Astrocyte (in vitro differentiated cells and primary cell): ENCODE measurements at regions not wholly inside any gene's neighbourhood (a gene's known extent, or its start where the extent isn't known, plus 50 kb on each side); places are given as distances from the start of the nearest gene placed in this dataset.
A peak's percentile ranks its signal among the peaks of the same experiment; 100 is the strongest.

Experiments used
- DNase-seq: peaks from one replicate; pipeline ENCODE4 v3.0.0-alpha.2; 2010; ENCODE audit warnings: low read depth
- FAIRE-seq: peaks from 2 replicates; lab custom pipeline; 2011; peaks lifted over from hg19 to GRCh38; lab: Jason Lieb, UNC
- H2AFZ ChIP-seq: 2 replicates; pipeline ENCODE4 v1.6.0; 2012; ENCODE audit warnings: low read depth, low read length, inconsistent platforms
- H3K27ac ChIP-seq: 2 replicates; pipeline ENCODE4 v1.5.1; 2011; ENCODE audit warnings: low read depth, low read length, inconsistent platforms
- H3K27me3 ChIP-seq: 2 replicates; pipeline ENCODE4 v1.6.0; 2011; ENCODE audit warnings: low read length, inconsistent platforms; ENCODE audit not compliant: insufficient read depth
- H3K36me3 ChIP-seq: 2 replicates; pipeline ENCODE4 v1.5.1; 2011; ENCODE audit warnings: low read length, inconsistent platforms; ENCODE audit not compliant: insufficient read depth
- H3K4me1 ChIP-seq: 2 replicates; pipeline ENCODE4 v1.5.1; 2011; ENCODE audit warnings: low read length, inconsistent platforms; ENCODE audit not compliant: insufficient read depth
- H3K4me2 ChIP-seq: 2 replicates; pipeline ENCODE4 v1.6.0; 2012; ENCODE audit warnings: low read length, inconsistent platforms
- H3K4me3 ChIP-seq: 2 replicates; pipeline ENCODE4 v1.5.1; 2011; ENCODE audit warnings: low read depth, mild to moderate bottlenecking, low read length, inconsistent platforms; ENCODE audit not compliant: insufficient read depth
- H3K79me2 ChIP-seq: 2 replicates; pipeline ENCODE4 v1.6.0; 2012; ENCODE audit warnings: mild to moderate bottlenecking, low read length, inconsistent platforms; ENCODE audit not compliant: insufficient read depth
- H3K9ac ChIP-seq: 2 replicates; pipeline ENCODE4 v1.6.0; 2012; ENCODE audit warnings: mild to moderate bottlenecking, low read length, inconsistent platforms
- H3K9me3 ChIP-seq: 2 replicates; pipeline ENCODE4 v1.5.1; 2012; ENCODE audit warnings: low read depth, mild to moderate bottlenecking, low read length, inconsistent platforms; ENCODE audit not compliant: insufficient read depth
- H4K20me1 ChIP-seq: 2 replicates; pipeline ENCODE4 v1.6.0; 2012; ENCODE audit warnings: low read length, inconsistent platforms; ENCODE audit not compliant: insufficient read depth
- H3K27ac Mint-ChIP-seq: one replicate; pipeline ENCODE4 v1.8.0; 2021; ENCODE audit warnings: mild to moderate bottlenecking, mixed read lengths; ENCODE audit not compliant: unreplicated experiment
- H3K27me3 Mint-ChIP-seq: one replicate; pipeline ENCODE4 v1.8.0; 2021; ENCODE audit warnings: low read depth, mixed read lengths; ENCODE audit not compliant: unreplicated experiment
- H3K36me3 Mint-ChIP-seq: one replicate; pipeline ENCODE4 v1.8.0; 2021; ENCODE audit warnings: low read depth, mixed read lengths; ENCODE audit not compliant: unreplicated experiment
- H3K4me1 Mint-ChIP-seq: one replicate; pipeline ENCODE4 v1.8.0; 2021; ENCODE audit warnings: low read depth, mixed read lengths; ENCODE audit not compliant: unreplicated experiment
- H3K4me3 Mint-ChIP-seq: one replicate; pipeline ENCODE4 v1.8.0; 2021; ENCODE audit warnings: mild to moderate bottlenecking, moderate library complexity, mixed read lengths; ENCODE audit not compliant: unreplicated experiment
- H3K9me3 Mint-ChIP-seq: one replicate; pipeline ENCODE4 v1.8.0; 2021; ENCODE audit warnings: mild to moderate bottlenecking, mixed read lengths; ENCODE audit not compliant: unreplicated experiment
- CTCF ChIP-seq: IDR thresholded peaks from 2 replicates; pipeline ENCODE4 v1.5.1; 2011; ENCODE audit warnings: low read depth, mild to moderate bottlenecking, inconsistent platforms, low read length, moderate library complexity; ENCODE audit not compliant: insufficient read depth
- EZH2 ChIP-seq: IDR thresholded peaks from 2 replicates; pipeline ENCODE4 v1.6.1; 2012; ENCODE audit warnings: mild to moderate bottlenecking, low read length, inconsistent platforms; ENCODE audit not compliant: insufficient read depth

GRCh38 chr2:18304849-18305248 is 255.6 kb downstream of the RDH14 start:
- Mint-ChIP-seq H3K36me3 (peaks cover 2% of the 10 kb centered on the region), H3K27me3 (no peaks in the 10 kb centered on the region), H3K4me3 (no peak overlapping the region), H3K4me1 (peaks cover 18% of the 10 kb centered on the region), H3K27ac (no peak overlapping the region), H3K9me3 (peaks cover 4% of the 10 kb centered on the region)
- Histone ChIP-seq H4K20me1 (no peaks in the 10 kb centered on the region), H3K4me1 (peaks cover 21% of the 10 kb centered on the region), H3K79me2 (no peaks in the 10 kb centered on the region), H3K9ac (no peak overlapping the region), H3K27me3 (no peaks in the 10 kb centered on the region), H3K27ac (no peak overlapping the region), H3K9me3 (no peaks in the 10 kb centered on the region), H2AFZ (no peak overlapping the region), H3K36me3 (no peaks in the 10 kb centered on the region), H3K4me2 (no peak overlapping the region), H3K4me3 (no peak overlapping the region)
- FAIRE-seq (no peak), DNase-seq (peak; percentile 20)
- TF ChIP-seq CTCF (no peak), EZH2 (no peak)

GRCh38 chr2:18301421-18302139 is 258.9 kb downstream of the RDH14 start:
- no peaks in the 10 kb centered on the region for H3K27me3 Mint-ChIP-seq
- FAIRE-seq: peak; percentile 47

GRCh38 chr2:18299423-18300212 is 260.8 kb downstream of the RDH14 start:
- Histone ChIP-seq H3K9me3 (no peaks in the 10 kb centered on the region), H2AFZ (no peak overlapping the region), H3K4me2 (peak overlapping the region; percentile 82), H3K27me3 (no peaks in the 10 kb centered on the region), H4K20me1 (no peaks in the 10 kb centered on the region), H3K27ac (peak overlapping the region; percentile 75), H3K79me2 (no peaks in the 10 kb centered on the region), H3K4me3 (peak overlapping the region; percentile 15), H3K36me3 (no peaks in the 10 kb centered on the region), H3K4me1 (peaks cover 28% of the 10 kb centered on the region), H3K9ac (peak overlapping the region; percentile 39)
- Mint-ChIP-seq H3K4me3 (peak overlapping the region; percentile 40), H3K27me3 (no peaks in the 10 kb centered on the region), H3K4me1 (peaks cover 31% of the 10 kb centered on the region), H3K27ac (peak overlapping the region; percentile 93), H3K36me3 (no peaks in the 10 kb centered on the region), H3K9me3 (no peaks in the 10 kb centered on the region)
- FAIRE-seq (peak; percentile 98), DNase-seq (peak; percentile 99)
- TF ChIP-seq CTCF (no peak), EZH2 (no peak)

More at GRCh38 chr2:18301421-18302139, 258.9 kb downstream of the RDH14 start:
- no peak overlapping the region for H3K4me3 ChIP-seq
- Mint-ChIP-seq H3K36me3 (peaks cover 1% of the 10 kb centered on the region), H3K27ac (peak overlapping the region; percentile 72), H3K4me3 (no peak overlapping the region), H3K9me3 (peaks cover 1% of the 10 kb centered on the region), H3K4me1 (peaks cover 31% of the 10 kb centered on the region)
- H4K20me1 ChIP-seq: no peaks in the 10 kb centered on the region
- no peak overlapping the region for H3K27ac ChIP-seq
- no peak overlapping the region for H3K9ac ChIP-seq
- no peak for TF ChIP-seq EZH2
- no peaks in the 10 kb centered on the region for H3K36me3 ChIP-seq
- H3K27me3 ChIP-seq: no peaks in the 10 kb centered on the region
- DNase-seq: peak; percentile 47
- no peaks in the 10 kb centered on the region for H3K79me2 ChIP-seq
- no peak overlapping the region for H2AFZ ChIP-seq
- H3K4me1 ChIP-seq: peaks cover 28% of the 10 kb centered on the region
- H3K4me2 ChIP-seq: no peak overlapping the region
- no peaks in the 10 kb centered on the region for H3K9me3 ChIP-seq
